ENCODE measurements at regions not wholly inside any gene's neighbourhood (a gene's known extent, or its start where the extent isn't known, plus 50 kb on each side); places are given as distances from the start of the nearest gene placed in this dataset.

GRCh38 chr13:64223016-64223415 is 2807.4 kb upstream of the PCDH20 start:
- TF ChIP-seq CTCF (conservative IDR thresholded peaks at IDR 0.05; ENCODE audit: low read depth, low read length) (no peak), POLR2A (IDR thresholded peaks at IDR 0.05; ENCODE audit: low read depth, low read length) (no peak), CEBPB (IDR thresholded peaks at IDR 0.05; ENCODE audit: low read depth, low read length) (no peak), RAD21 (IDR thresholded peaks at IDR 0.05; ENCODE audit: low read length) (no peak)
